ENCODE measurements at regions not wholly inside any gene's neighbourhood (a gene's known extent, or its start where the extent isn't known, plus 50 kb on each side); places are given as distances from the start of the nearest gene placed in this dataset.

GRCh38 chr6:150466196-150466595 lies 97.4 kb downstream of the IYD start:
- no TSS peak for BruUV-seq (replicated peaks)
- Histone ChIP-seq H3K9me3 (ENCODE audit: low read length) (no peaks in the 10 kb centered on the region), H3K36me3 (ENCODE audit: insufficient read depth, low read length) (no peaks in the 10 kb centered on the region), H3K4me3 (ENCODE audit: low read depth, low read length, poor library complexity, severe bottlenecking) (no peak overlapping the region), H3K4me1 (ENCODE audit: insufficient read depth, low read length, poor library complexity, severe bottlenecking) (no peaks in the 10 kb centered on the region), H4K20me1 (ENCODE audit: insufficient read depth, low read length) (no peaks in the 10 kb centered on the region), H3K4me2 (ENCODE audit: low read length) (no peak overlapping the region), H2AFZ (ENCODE audit: low read length) (no peak overlapping the region), H3K9me2 (ENCODE audit: insufficient read depth, low read length) (no peaks in the 10 kb centered on the region), H3K27ac (ENCODE audit: low read depth, low read length, poor library complexity, severe bottlenecking) (no peak overlapping the region), H3K79me2 (ENCODE audit: insufficient read depth, low read depth, low read length) (no peaks in the 10 kb centered on the region)
- TF ChIP-seq CTCF (conservative IDR thresholded peaks at IDR 0.05; ENCODE audit: low read length) (no peak), EZH2phosphoT487 (IDR thresholded peaks at IDR 0.05; ENCODE audit: borderline replicate concordance, low read depth, low read length) (no peak)
- POLR2A ChIA-PET = interaction anchor here (0.6 kb wide), 1 partner anchor 1633 kb away, joined by 3 read pairs; no protein-coding TSS in a partner anchor
- no peak for DNase-seq (ENCODE audit: low spot score)
- intact Hi-C loops (cut with micrococcal nuclease; ENCODE audit: unreplicated experiment) = no loop called here
- CTCF ChIA-PET (ENCODE audit: unreplicated experiment) = interaction anchor here (0.6 kb wide), 1 partner anchor 17 kb away, joined by 3 read pairs; no protein-coding TSS in a partner anchor

- Histone ChIP-seq H2AFZ (ENCODE audit: low read length) (no peak overlapping the region), H3K27ac (ENCODE audit: low read depth, low read length, poor library complexity, severe bottlenecking) (no peak overlapping the region), H3K4me1 (ENCODE audit: insufficient read depth, low read length, poor library complexity, severe bottlenecking) (no peaks in the 10 kb centered on the region), H3K9me3 (ENCODE audit: low read length) (no peaks in the 10 kb centered on the region), H3K4me3 (ENCODE audit: low read depth, low read length, poor library complexity, severe bottlenecking) (no peak overlapping the region), H3K9me2 (ENCODE audit: insufficient read depth, low read length) (no peaks in the 10 kb centered on the region), H3K4me2 (ENCODE audit: low read length) (no peak overlapping the region), H4K20me1 (ENCODE audit: insufficient read depth, low read length) (no peaks in the 10 kb centered on the region), H3K36me3 (ENCODE audit: insufficient read depth, low read length) (no peaks in the 10 kb centered on the region), H3K79me2 (ENCODE audit: insufficient read depth, low read depth, low read length) (no peaks in the 10 kb centered on the region)
- CTCF ChIA-PET (ENCODE audit: unreplicated experiment) = no interaction called here
- POLR2A ChIA-PET = no interaction called here
- no TSS peak for BruUV-seq (replicated peaks)
- DNase-seq (ENCODE audit: low spot score) = no peak
- intact Hi-C loops (cut with micrococcal nuclease; ENCODE audit: unreplicated experiment) = no loop called here
- no peak for TF ChIP-seq EZH2phosphoT487 (IDR thresholded peaks at IDR 0.05; ENCODE audit: borderline replicate concordance, low read depth, low read length)
- no peak for TF ChIP-seq CTCF (conservative IDR thresholded peaks at IDR 0.05; ENCODE audit: low read length)
These were observed 101.3 kb downstream of the IYD start for GRCh38 chr6:150470131-150470530.

GRCh38 chr6:150470960-150471665 lies 102.3 kb downstream of the IYD start:
- TF ChIP-seq CTCF (conservative IDR thresholded peaks at IDR 0.05; ENCODE audit: low read length) (no peak), EZH2phosphoT487 (IDR thresholded peaks at IDR 0.05; ENCODE audit: borderline replicate concordance, low read depth, low read length) (no peak)
- Histone ChIP-seq H3K9me3 (ENCODE audit: low read length) (no peaks in the 10 kb centered on the region), H3K4me3 (ENCODE audit: low read depth, low read length, poor library complexity, severe bottlenecking) (no peak overlapping the region), H4K20me1 (ENCODE audit: insufficient read depth, low read length) (no peaks in the 10 kb centered on the region), H3K4me1 (ENCODE audit: insufficient read depth, low read length, poor library complexity, severe bottlenecking) (no peaks in the 10 kb centered on the region), H2AFZ (ENCODE audit: low read length) (no peak overlapping the region), H3K9me2 (ENCODE audit: insufficient read depth, low read length) (no peaks in the 10 kb centered on the region), H3K27ac (ENCODE audit: low read depth, low read length, poor library complexity, severe bottlenecking) (no peak overlapping the region), H3K36me3 (ENCODE audit: insufficient read depth, low read length) (no peaks in the 10 kb centered on the region), H3K79me2 (ENCODE audit: insufficient read depth, low read depth, low read length) (no peaks in the 10 kb centered on the region), H3K4me2 (ENCODE audit: low read length) (no peak overlapping the region)
- intact Hi-C loops (cut with micrococcal nuclease; ENCODE audit: unreplicated experiment) = no loop called here
- no peak for DNase-seq (ENCODE audit: low spot score)
- BruUV-seq (replicated peaks) = no TSS peak
- ChIA-PET CTCF (ENCODE audit: unreplicated experiment) (no interaction called here), POLR2A (no interaction called here)

Data from OCI-LY7 (cell line).